Astrocyte of the spinal cord (primary cell): ENCODE measurements at regions not wholly inside any gene's neighbourhood (a gene's known extent, or its start where the extent isn't known, plus 50 kb on each side); places are given as distances from the start of the nearest gene placed in this dataset.

Source experiments
- DNase-seq: peaks from one replicate; pipeline ENCODE4 v3.0.0; 2011; ENCODE audit warnings: low read depth, low spot score
- H3K4me3 ChIP-seq: 2 replicates; pipeline ENCODE4 v1.5.1; 2011; ENCODE audit warnings: low read depth, mild to moderate bottlenecking, low read length, moderate library complexity
- CTCF ChIP-seq: IDR thresholded peaks from 2 replicates; pipeline ENCODE4 v1.5.1; 2012; ENCODE audit warnings: low read depth, mild to moderate bottlenecking, low read length, inconsistent platforms
- in situ Hi-C: cut with HindIII; loops from 2 replicates; pipeline ENCODE4 v1.10.0; 2017; ENCODE audit warnings: low sequenced_read_pairs

GRCh38 chr1:115233598-115233997 is 104.5 kb downstream of the NGF start:
- in situ Hi-C loops = no loop called here
- no peak for DNase-seq
- TF ChIP-seq CTCF = no peak
- no peak overlapping the region for H3K4me3 ChIP-seq

- H3K4me3 ChIP-seq = no peak overlapping the region
- in situ Hi-C loops = no loop called here
Measured at GRCh38 chr1:115230281-115230680, 107.8 kb downstream of the NGF start.

GRCh38 chr1:115229016-115229415 is 109.0 kb downstream of the NGF start:
- no peak for DNase-seq
- no peak overlapping the region for H3K4me3 ChIP-seq
- TF ChIP-seq CTCF = no peak
- in situ Hi-C loops = no loop called here

More at GRCh38 chr1:115230281-115230680, 107.8 kb downstream of the NGF start:
- no peak for TF ChIP-seq CTCF
- DNase-seq = no peak

GRCh38 chr1:115228191-115228590 is 109.9 kb downstream of the NGF start:
- in situ Hi-C loops = no loop called here
- no peak overlapping the region for H3K4me3 ChIP-seq
- TF ChIP-seq CTCF = no peak
- no peak for DNase-seq

- no peak overlapping the region for H3K4me3 ChIP-seq
- peak; percentile 55 for DNase-seq
- in situ Hi-C loops = no loop called here
- TF ChIP-seq CTCF = no peak
Measured at GRCh38 chr1:115227346-115228082, 110.5 kb downstream of the NGF start.

GRCh38 chr1:115225993-115226685 is 111.9 kb downstream of the NGF start:
- H3K4me3 ChIP-seq = no peak overlapping the region
- no peak for TF ChIP-seq CTCF
- DNase-seq = no peak
- in situ Hi-C loops = no loop called here
